Testis (tissue), 2 donors: ENCODE measurements at regions not wholly inside any gene's neighbourhood (a gene's known extent, or its start where the extent isn't known, plus 50 kb on each side); places are given as distances from the start of the nearest gene placed in this dataset.

ENCODE experiments used
- POLR2A ChIP-seq: fragments of 450-650 bp; IDR thresholded peaks from one replicate; pipeline ENCODE4 v1.6.1; 2017; ENCODE audit warnings: antibody characterized with exemption, mild to moderate bottlenecking, moderate library complexity
- TF ChIP-seq, protein P1 (sequence below), 3 experiments: fragments of 450-650 bp in 2 of 3; fragments of 200-600 bp in 1 of 3; sonication (generic) in 1 of 3; IDR thresholded peaks; one replicate each; pipeline ENCODE4 v1.5.1; 2016 to 2019; ENCODE audit warnings: antibody characterized with exemption in 3 of 3, mild to moderate bottlenecking in 2 of 3, moderate library complexity in 1 of 3

DNA sequence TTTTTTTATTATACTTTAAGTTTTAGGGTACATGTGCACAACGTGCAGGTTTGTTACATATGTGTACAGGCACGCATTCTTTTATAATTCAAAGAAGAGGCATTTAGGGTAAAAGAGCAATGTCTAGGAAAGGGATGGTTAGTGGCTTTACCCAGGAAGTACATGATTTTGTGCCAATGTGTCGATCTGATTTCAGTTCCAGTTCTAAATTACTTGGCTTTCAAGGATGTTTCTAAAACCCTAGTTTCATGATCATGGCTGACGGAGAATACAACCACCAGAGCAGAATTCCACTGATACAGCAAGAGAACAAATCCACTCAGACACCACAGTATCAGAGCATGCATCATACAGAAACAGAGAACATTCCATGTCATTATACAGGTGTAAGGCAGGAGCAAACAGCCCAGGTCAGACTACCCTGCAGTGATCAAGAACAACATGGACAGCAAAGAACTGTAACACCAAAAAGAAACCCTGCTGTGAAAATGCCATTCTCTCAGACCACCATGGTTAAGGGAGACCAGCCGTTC lies 116.7 kb upstream of the STK17B start:
- TF ChIP-seq, protein P1, sequence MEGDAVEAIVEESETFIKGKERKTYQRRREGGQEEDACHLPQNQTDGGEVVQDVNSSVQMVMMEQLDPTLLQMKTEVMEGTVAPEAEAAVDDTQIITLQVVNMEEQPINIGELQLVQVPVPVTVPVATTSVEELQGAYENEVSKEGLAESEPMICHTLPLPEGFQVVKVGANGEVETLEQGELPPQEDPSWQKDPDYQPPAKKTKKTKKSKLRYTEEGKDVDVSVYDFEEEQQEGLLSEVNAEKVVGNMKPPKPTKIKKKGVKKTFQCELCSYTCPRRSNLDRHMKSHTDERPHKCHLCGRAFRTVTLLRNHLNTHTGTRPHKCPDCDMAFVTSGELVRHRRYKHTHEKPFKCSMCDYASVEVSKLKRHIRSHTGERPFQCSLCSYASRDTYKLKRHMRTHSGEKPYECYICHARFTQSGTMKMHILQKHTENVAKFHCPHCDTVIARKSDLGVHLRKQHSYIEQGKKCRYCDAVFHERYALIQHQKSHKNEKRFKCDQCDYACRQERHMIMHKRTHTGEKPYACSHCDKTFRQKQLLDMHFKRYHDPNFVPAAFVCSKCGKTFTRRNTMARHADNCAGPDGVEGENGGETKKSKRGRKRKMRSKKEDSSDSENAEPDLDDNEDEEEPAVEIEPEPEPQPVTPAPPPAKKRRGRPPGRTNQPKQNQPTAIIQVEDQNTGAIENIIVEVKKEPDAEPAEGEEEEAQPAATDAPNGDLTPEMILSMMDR (IDR thresholded peaks at IDR 0.05), result no peak
- no peak for TF ChIP-seq POLR2A
